Hindlimb muscle (tissue), 1 donor: ENCODE measurements at regions not wholly inside any gene's neighbourhood (a gene's known extent, or its start where the extent isn't known, plus 50 kb on each side); places are given as distances from the start of the nearest gene placed in this dataset.
"Not testable (repeated sequence)": the region's sequence is repeated elsewhere in the genome, so short reads cannot be mapped to it uniquely, and the experiment has no call there.

Source experiments
- DNase-seq: peaks from one replicate; pipeline ENCODE4 v3.0.0-alpha.2; 2013

DNA sequence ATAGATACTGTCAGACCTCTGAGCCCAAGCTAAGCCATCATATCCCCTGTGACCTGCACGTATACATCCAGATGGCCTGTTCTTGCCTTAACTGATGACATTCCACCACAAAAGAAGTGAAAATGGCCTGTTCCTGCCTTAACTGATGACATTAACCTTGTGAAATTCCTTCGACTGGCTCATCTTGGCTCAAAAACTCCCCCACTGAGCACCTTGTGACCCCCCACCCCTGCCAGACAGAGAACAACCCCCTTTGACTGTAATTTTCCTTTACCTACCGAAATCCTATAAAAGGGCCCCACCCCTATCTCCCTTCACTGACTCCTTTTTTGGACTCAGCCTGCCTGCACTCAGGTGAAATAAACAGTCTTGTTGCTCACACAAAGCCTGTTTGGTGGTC, 1114.2 kb downstream of the STIM2 start:
- DNase-seq = not testable (repeated sequence)

- not testable (repeated sequence) for DNase-seq
These were observed 1117.9 kb downstream of the STIM2 start for GRCh38 chr4:27978427-27979109.

- no peak for DNase-seq
These were observed 1124.9 kb downstream of the STIM2 start for GRCh38 chr4:27985522-27985921.

GRCh38 chr4:27986476-27986875, 1125.8 kb downstream of the STIM2 start:
- DNase-seq = no peak

- DNase-seq = no peak
These were observed 1141.1 kb downstream of the STIM2 start for GRCh38 chr4:28001698-28002097.

DNA sequence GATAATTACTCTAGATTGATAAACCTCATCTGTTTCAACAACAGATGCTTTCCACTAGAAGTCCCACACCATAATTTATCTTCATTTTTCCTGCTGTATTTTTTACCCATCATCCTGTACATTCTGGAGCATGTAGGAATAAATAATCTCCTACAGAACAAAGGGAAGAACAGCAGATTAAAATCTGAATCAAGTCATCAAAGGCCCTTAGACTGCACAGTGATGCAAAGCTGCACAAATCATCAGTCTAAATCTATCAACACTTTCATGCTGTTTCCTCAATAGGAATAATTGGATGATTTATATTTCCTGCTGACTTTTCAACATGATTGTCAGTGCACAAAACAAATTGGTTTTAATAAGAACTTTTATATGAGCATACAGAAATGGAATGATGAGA, 1143.9 kb downstream of the STIM2 start:
- DNase-seq = no peak

- no peak for DNase-seq
These were observed 1145.4 kb downstream of the STIM2 start for GRCh38 chr4:28006021-28006420.

DNA sequence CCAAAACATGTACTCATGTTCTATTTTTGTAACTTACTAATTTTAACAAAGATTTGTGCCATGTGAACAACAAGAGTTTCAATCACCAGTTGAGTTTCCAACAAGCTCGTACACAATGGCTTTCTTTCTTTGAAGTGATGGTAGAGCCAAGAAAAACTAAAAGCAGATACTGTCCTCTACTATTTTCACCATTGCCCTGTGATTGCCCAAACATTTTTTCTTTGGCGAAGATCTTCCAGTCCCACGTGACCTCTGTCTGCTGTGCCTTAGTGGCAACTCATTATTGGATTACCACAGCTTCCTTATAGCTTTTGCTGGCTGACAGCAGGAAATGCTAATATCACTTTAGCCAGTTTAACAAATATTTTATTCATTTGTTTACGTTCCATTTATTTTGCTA, 1147.1 kb downstream of the STIM2 start:
- no peak for DNase-seq

DNA sequence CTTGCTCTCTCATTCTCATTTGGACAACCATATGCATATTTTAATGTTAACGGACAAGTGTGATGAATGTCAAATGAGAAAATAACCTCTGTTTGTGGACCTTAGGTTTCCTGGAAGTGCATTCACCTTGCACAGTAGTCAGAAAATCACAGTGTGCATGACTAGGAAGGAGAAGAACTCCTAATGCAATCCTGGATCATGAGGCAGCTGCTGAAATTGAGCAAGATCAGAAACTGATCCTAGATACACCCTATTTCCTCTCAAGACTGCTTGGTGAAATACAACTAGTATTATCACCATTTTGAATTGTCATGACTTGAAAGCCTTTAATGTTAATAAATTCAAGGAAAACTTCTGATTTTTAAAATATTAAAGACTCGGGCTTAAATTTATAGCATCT, 1148.9 kb downstream of the STIM2 start:
- no peak for DNase-seq

GRCh38 chr4:28010577-28011240, 1150.1 kb downstream of the STIM2 start:
- DNase-seq = no peak

- no peak for DNase-seq
These were observed 1153.8 kb downstream of the STIM2 start for GRCh38 chr4:28014469-28014868.

GRCh38 chr4:28015996-28016395, 1155.4 kb downstream of the STIM2 start:
- DNase-seq = no peak

- not testable (repeated sequence) for DNase-seq
These were observed 1177.6 kb downstream of the STIM2 start for GRCh38 chr4:28038253-28038652.

DNA sequence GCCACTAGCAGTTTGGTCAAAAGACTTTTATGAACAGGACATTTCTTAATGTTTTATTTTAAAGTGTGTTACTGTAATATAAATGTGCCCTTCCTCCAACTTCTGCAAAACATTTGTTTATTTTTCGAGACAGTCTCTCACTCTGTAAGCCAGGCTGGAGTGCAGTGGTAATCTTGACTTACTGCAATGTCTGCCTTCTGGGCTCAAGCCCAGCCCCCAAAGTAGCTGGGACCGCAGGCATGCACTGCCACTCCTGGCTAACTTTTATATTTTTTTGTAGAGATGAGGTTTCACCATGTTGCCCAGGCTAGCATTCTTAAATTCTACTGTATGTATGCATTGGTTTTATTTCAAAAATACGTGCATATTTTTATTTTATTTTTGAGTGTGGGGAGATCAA, 1201.9 kb downstream of the STIM2 start:
- no peak for DNase-seq

DNA sequence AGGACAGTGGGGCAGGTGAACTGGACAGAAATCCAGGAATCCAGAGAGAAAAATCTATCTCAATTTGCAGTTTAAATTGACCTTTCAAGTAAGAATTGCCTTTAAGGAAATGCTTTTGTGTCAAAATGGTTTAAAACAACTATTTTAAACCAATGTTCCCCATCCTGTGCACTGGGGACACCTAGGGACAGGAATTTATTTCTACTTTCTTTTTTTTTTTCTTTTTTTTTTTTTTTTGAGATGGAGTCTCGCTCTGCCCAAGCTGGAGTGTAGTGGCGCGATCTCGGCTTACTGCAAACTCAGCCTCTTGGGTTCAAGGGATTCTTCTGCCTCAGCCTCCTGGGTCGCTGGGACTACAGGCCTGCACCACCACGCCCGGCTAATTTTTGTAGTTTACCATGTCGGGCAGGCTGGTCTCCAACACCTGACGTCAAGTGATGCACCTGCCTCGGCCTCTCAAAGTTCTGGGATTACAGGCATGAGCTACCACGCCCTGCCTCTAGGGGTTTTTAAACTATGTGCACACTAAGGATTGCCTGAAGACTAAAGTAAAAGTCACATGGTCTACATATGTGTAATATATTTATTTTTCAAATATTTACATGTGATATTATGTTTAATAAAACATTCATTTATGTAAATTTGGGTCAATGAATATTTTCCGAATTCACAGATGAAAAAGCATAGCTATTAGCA, 1213.4 kb downstream of the STIM2 start:
- DNase-seq = no peak

DNA sequence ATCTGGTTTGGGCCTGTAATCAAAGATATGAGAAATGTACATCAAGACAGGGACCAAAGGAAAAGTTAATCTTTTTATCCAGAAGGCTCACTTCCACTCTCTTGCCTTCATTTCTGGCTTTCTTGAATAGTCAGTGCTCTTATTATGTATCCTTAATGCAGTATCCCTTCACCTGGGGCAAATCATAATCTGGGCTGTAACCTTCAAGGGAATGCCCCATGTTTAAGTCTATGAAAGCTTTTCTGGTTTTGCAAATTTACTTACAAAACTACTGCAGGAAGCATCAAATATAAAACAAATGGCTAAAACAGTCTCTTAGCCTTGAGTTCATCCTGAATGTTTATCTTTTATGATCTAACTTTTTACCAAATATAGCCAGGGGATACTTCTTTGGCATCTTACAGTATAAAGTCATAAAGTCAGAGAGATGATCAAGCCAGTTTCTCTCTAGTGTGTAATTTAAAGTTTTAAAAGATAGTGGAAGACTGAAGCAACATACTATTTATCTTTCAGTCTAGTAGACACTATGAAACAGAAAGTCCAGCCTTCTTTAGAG, 1214.8 kb downstream of the STIM2 start:
- no peak for DNase-seq

GRCh38 chr4:28077203-28077602, 1216.6 kb downstream of the STIM2 start:
- DNase-seq = not testable (repeated sequence)

- no peak for DNase-seq
These were observed 1222.2 kb downstream of the STIM2 start for GRCh38 chr4:28082686-28083390.

DNA sequence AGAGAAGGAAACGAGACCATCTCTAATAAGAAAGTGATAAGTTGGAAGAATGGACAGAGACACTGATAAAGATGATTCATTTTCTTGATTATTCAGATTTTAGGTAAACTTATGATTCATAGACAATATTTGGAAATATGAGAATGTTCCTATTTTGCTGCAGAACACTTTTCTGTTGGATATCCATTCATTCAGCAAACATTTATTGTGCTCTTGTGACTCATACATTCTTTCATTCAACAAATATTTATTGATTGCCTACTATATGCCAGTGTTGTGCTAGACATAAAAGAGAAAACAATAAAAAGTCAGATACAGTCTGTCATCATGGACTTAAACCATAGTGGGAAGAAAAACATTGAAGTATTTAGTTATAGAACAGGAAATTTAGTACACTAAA, 1232.0 kb downstream of the STIM2 start:
- DNase-seq = no peak

DNA sequence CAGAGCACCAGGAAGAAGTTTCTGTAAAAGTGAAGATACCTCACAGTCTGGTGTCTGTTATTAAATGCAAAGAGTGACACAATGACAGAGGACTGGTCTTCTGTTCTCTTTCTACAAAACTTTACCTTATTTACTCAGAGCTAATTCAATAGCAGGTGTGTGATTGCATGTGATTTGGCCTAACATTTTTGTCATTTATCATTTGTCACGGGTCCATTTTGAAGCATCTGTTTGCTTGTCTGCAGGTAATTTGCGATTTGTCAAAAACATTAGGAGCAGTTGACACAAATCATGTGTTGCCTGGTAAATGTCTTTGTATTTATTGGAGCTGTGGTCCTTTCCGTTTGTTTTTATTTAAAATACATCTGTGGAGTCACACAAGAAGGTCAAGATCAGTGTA, 1232.4 kb downstream of the STIM2 start:
- DNase-seq = no peak

DNA sequence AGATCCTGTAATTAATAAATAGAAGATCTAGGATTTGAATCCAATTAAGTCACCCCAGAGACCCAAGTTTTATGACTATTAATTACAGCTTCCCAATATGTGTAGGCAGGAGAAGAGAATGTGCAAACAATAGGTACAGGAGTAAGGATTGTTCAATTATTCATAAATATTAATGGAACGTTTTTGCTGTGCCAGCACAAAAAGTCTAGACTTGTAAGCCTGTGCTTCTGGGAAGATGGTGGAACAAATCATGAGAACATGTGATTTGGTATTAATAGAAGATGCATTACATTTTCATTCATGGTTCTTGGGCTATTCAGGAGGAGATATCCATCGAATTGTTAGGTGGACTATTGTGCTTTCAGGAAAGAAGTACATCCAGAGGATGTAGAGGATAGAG, 1240.9 kb downstream of the STIM2 start:
- DNase-seq = no peak

DNA sequence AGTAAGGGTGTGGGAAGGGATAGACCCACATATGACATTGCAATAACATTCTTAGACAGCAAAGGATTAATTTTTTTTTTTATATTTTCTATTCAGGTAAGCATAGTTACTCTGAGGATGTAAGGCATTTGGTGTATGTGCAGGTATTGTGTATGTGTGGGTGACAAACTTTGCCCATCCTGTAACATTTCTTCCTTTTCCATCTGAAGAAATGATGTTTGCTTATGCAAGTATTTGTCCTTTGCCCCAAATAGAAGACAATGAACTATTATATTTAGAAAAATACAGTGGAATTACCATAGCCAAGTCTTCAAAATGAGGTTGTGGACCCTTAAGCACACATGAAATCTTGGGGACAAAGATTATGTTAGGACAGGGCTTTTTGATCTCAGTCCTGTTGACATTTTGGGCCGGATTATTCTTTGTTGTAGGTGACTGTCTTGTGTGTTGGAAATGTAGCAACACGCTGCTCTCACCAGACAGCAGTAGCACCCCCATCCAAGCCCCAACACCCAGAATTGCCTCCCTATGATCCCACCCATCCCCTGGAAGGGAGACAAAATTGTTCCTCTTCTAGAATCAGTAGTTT, 1244.7 kb downstream of the STIM2 start:
- DNase-seq = no peak

DNA sequence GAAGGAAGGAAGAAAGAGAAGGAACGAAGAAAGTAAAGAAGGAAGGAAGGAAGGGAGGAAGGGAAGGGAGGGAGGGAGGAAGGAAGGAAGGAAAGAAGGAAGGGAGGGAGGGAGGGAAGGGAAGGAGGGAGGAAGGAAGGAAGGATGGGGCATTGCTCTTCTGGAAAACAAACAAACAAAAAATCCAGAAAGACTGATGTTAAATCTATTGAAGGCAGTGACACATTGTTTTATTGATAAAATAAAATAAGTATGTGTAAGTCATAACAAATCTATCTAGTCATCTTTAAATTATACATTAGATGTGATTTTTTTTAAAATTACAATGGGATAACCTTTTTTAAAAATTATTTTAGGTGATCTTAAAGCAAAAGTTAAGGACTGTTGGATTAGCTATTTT, 1245.5 kb downstream of the STIM2 start:
- DNase-seq = no peak
